Endodermal cell (in vitro differentiated cells): ENCODE measurements at regions not wholly inside any gene's neighbourhood (a gene's known extent, or its start where the extent isn't known, plus 50 kb on each side); places are given as distances from the start of the nearest gene placed in this dataset.

Experiments
- DNase-seq: peaks from one replicate; pipeline ENCODE4 v3.0.0-alpha.2; 2017
- H3K27ac ChIP-seq: 2 replicates; pipeline ENCODE4 v1.5.1; 2013; ENCODE audit warnings: mild to moderate bottlenecking, low read depth, low read length, moderate library complexity
- H3K27me3 ChIP-seq: 2 replicates; pipeline ENCODE4 v1.6.1; 2013; ENCODE audit warnings: mild to moderate bottlenecking, low read length, moderate library complexity; ENCODE audit not compliant: insufficient read depth, control insufficient read depth, poor library complexity, severe bottlenecking
- H3K36me3 ChIP-seq: 2 replicates; pipeline ENCODE4 v1.7.0; 2013; ENCODE audit warnings: mild to moderate bottlenecking, low read length, moderate library complexity; ENCODE audit not compliant: control insufficient read depth, insufficient read depth
- H3K4me1 ChIP-seq: one replicate; pipeline ENCODE4 v1.7.0; 2013; ENCODE audit warnings: low read length; ENCODE audit not compliant: control insufficient read depth, insufficient read depth
- H3K4me3 ChIP-seq: 2 replicates; pipeline ENCODE4 v1.5.1; 2013; ENCODE audit warnings: mild to moderate bottlenecking, low read length, moderate library complexity
- H3K9ac ChIP-seq: 2 replicates; pipeline ENCODE4 v1.6.1; 2013; ENCODE audit warnings: mild to moderate bottlenecking, low read length, moderate library complexity; ENCODE audit not compliant: poor library complexity, severe bottlenecking; ENCODE audit errors: extremely low read depth
- H3K9me3 ChIP-seq: 2 replicates; pipeline ENCODE4 v1.6.1; 2013; ENCODE audit warnings: mild to moderate bottlenecking, low read length, moderate library complexity; ENCODE audit not compliant: control insufficient read depth
- H3K27ac Mint-ChIP-seq: 2 replicates; pipeline ENCODE4 v1.8.0; 2020; ENCODE audit warnings: mixed read lengths
- H3K27me3 Mint-ChIP-seq: 2 replicates; pipeline ENCODE4 v1.8.0; 2021; ENCODE audit warnings: mild to moderate bottlenecking, mixed read lengths; ENCODE audit not compliant: insufficient read depth
- H3K36me3 Mint-ChIP-seq: 2 replicates; pipeline ENCODE4 v1.8.0; 2020; ENCODE audit warnings: low read depth, mixed read lengths
- H3K4me1 Mint-ChIP-seq: 2 replicates; pipeline ENCODE4 v1.8.0; 2020; ENCODE audit warnings: mixed read lengths
- H3K4me3 Mint-ChIP-seq: 2 replicates; pipeline ENCODE4 v1.8.0; 2020; ENCODE audit warnings: mild to moderate bottlenecking, moderate library complexity, mixed read lengths
- H3K9me3 Mint-ChIP-seq: 2 replicates; pipeline ENCODE4 v1.8.0; 2020; ENCODE audit warnings: mild to moderate bottlenecking, mixed read lengths
- WGBS, 2 experiments: methylation state at CpG; one replicate each; pipeline versions ENCODE4 v1.1.5 to v1.1.7; 2013; ENCODE audit warnings: missing lambda C conversion rate in 2 of 2, mixed read lengths in 1 of 2; ENCODE audit not compliant: insufficient coverage in 1 of 2, insufficient read length in 1 of 2; 5-methylcytosine and 5-hydroxymethylcytosine counted together
- TF ChIP-seq, protein P1 (sequence below): fragments of 200-600 bp; sonication (generic); conservative IDR thresholded peaks from 2 replicates; pipeline ENCODE4 v1.5.0; 2021; ENCODE audit warnings: antibody characterized with exemption, mild to moderate bottlenecking

GRCh38 chr13:68993154-68993553, 1114.5 kb upstream of the ATXN8OS start:
- Histone ChIP-seq H3K4me1 (no peaks in the 10 kb centered on the region), H3K27me3 (peaks cover 4% of the 10 kb centered on the region), H3K4me3 (no peak overlapping the region), H3K27ac (no peak overlapping the region), H3K9ac (no peak overlapping the region), H3K9me3 (no peaks in the 10 kb centered on the region), H3K36me3 (no peaks in the 10 kb centered on the region)
- H3K27me3 Mint-ChIP-seq, result no peaks in the 10 kb centered on the region
- TF ChIP-seq, protein P1, sequence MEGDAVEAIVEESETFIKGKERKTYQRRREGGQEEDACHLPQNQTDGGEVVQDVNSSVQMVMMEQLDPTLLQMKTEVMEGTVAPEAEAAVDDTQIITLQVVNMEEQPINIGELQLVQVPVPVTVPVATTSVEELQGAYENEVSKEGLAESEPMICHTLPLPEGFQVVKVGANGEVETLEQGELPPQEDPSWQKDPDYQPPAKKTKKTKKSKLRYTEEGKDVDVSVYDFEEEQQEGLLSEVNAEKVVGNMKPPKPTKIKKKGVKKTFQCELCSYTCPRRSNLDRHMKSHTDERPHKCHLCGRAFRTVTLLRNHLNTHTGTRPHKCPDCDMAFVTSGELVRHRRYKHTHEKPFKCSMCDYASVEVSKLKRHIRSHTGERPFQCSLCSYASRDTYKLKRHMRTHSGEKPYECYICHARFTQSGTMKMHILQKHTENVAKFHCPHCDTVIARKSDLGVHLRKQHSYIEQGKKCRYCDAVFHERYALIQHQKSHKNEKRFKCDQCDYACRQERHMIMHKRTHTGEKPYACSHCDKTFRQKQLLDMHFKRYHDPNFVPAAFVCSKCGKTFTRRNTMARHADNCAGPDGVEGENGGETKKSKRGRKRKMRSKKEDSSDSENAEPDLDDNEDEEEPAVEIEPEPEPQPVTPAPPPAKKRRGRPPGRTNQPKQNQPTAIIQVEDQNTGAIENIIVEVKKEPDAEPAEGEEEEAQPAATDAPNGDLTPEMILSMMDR, result no peak
- peaks cover 11% of the 10 kb centered on the region for H3K4me1 Mint-ChIP-seq
- no peak overlapping the region for H3K27ac Mint-ChIP-seq
- no peak overlapping the region for H3K4me3 Mint-ChIP-seq
- no peaks in the 10 kb centered on the region for H3K36me3 Mint-ChIP-seq
- H3K9me3 Mint-ChIP-seq, result no peaks in the 10 kb centered on the region
- no peak for DNase-seq
- 88 to 100% methylated on average over 2 to 3 of the region's 3 CpGs for WGBS, 2 experiments

DNA sequence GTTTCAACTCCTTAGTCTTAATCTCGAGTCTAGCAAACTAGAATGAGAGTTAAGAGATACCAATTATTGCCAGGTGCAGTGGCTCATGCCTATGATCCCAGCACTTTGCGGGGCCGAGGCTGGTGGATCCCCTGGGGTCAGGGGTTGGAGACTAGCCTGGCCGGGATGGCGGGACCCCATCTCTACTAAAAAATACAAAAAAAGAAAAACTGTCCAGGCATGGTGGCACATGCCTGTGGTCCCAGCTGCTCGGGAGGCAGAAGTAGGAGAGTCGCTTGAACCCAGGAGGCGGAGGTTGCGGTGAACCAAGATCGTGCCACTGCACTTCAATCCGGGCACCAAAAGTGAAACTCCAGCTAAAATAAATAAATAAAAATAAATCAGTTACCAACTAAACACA, 1119.5 kb upstream of the ATXN8OS start:
- H3K27ac ChIP-seq, result no peak overlapping the region
- H3K9me3 ChIP-seq, result peaks cover 6% of the 10 kb centered on the region
- no peak overlapping the region for H3K4me3 ChIP-seq
- peaks cover 4% of the 10 kb centered on the region for H3K27me3 ChIP-seq
- Mint-ChIP-seq H3K27me3 (peaks cover 3% of the 10 kb centered on the region), H3K4me3 (no peak overlapping the region), H3K27ac (no peak overlapping the region), H3K4me1 (peaks cover 11% of the 10 kb centered on the region), H3K9me3 (peaks cover 12% of the 10 kb centered on the region), H3K36me3 (no peaks in the 10 kb centered on the region)
- no peaks in the 10 kb centered on the region for H3K4me1 ChIP-seq
- TF ChIP-seq, protein P1, result no peak
- no peak for DNase-seq
- H3K9ac ChIP-seq, result no peak overlapping the region
- 92 to 94% methylated on average over 2 to 11 of the region's 11 CpGs for WGBS, 2 experiments
- no peaks in the 10 kb centered on the region for H3K36me3 ChIP-seq

DNA sequence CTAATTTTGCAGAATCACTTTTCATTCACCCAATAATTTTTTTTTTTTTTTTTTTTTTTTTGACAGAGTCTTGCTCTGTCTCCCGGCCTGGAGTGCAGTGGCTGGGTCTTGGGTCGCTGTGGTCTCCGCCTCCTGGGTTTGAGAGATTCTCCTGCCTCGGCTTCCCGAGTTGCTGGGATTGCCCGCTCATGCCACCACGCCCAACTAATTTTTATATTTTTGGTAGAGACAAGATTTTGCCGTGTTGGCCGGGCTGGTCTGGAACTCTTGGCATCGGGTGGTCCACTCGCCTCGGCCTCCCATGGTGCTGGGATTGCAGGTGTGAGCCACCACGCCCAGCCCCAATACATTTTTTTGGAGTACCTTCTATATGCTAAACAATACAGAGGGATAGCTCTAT, 1120.0 kb upstream of the ATXN8OS start:
- peaks cover 12% of the 10 kb centered on the region for H3K9me3 Mint-ChIP-seq
- Histone ChIP-seq H3K4me1 (no peaks in the 10 kb centered on the region), H3K27me3 (peaks cover 4% of the 10 kb centered on the region), H3K9me3 (peaks cover 7% of the 10 kb centered on the region), H3K4me3 (no peak overlapping the region), H3K9ac (no peak overlapping the region), H3K36me3 (no peaks in the 10 kb centered on the region), H3K27ac (no peak overlapping the region)
- 89 to 94% methylated on average over 8 to 13 of the region's 13 CpGs for WGBS, 2 experiments
- peaks cover 11% of the 10 kb centered on the region for H3K4me1 Mint-ChIP-seq
- H3K27me3 Mint-ChIP-seq, result peaks cover 3% of the 10 kb centered on the region
- no peak overlapping the region for H3K27ac Mint-ChIP-seq
- H3K4me3 Mint-ChIP-seq, result no peak overlapping the region
- DNase-seq, result no peak
- H3K36me3 Mint-ChIP-seq, result no peaks in the 10 kb centered on the region
- TF ChIP-seq, protein P1, result no peak
